Gastroesophageal sphincter (tissue), 2 donors: ENCODE measurements at regions not wholly inside any gene's neighbourhood (a gene's known extent, or its start where the extent isn't known, plus 50 kb on each side); places are given as distances from the start of the nearest gene placed in this dataset.

Experiments
- EP300 ChIP-seq: sonication (generic); formaldehyde crosslinking; IDR thresholded peaks from one replicate; pipeline ENCODE4 v1.6.1; 2017; ENCODE audit warnings: antibody characterized with exemption, mild to moderate bottlenecking
- POLR2A ChIP-seq, 2 donors: fragments of 450-650 bp; IDR thresholded peaks; one replicate each; pipeline ENCODE4 v1.6.1; 2017; ENCODE audit warnings: antibody characterized with exemption in 2 of 2, mild to moderate bottlenecking in 2 of 2, moderate library complexity in 1 of 2
- POLR2AphosphoS5 ChIP-seq: sonication (generic); formaldehyde crosslinking; IDR thresholded peaks from one replicate; pipeline ENCODE4 v1.6.1; 2017; ENCODE audit warnings: antibody characterized with exemption

DNA sequence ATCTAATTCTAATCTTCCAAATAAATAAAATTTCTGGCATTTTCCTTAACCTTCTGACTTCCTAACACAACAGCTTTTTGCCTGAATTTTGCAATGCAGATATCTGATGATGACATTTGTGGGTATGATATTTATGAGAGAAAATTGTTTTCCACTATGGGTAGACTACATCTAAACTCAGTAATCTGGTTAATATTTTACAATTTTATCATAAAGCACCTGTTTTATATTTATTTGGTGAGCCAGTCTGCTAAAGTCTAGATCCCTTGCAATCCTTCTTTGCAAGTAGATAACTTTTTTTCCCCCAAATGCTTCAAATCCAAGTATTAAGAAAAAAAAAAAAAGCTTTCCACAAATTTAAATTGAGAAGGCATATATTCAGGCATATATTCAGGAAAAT is 246.2 kb upstream of the DAB2 start:
- no peak for TF ChIP-seq POLR2A (IDR thresholded peaks at IDR 0.05)
- no peak for TF ChIP-seq EP300
- no peak for TF ChIP-seq POLR2AphosphoS5
